ENCODE measurements at regions not wholly inside any gene's neighbourhood (a gene's known extent, or its start where the extent isn't known, plus 50 kb on each side); places are given as distances from the start of the nearest gene placed in this dataset.

DNA sequence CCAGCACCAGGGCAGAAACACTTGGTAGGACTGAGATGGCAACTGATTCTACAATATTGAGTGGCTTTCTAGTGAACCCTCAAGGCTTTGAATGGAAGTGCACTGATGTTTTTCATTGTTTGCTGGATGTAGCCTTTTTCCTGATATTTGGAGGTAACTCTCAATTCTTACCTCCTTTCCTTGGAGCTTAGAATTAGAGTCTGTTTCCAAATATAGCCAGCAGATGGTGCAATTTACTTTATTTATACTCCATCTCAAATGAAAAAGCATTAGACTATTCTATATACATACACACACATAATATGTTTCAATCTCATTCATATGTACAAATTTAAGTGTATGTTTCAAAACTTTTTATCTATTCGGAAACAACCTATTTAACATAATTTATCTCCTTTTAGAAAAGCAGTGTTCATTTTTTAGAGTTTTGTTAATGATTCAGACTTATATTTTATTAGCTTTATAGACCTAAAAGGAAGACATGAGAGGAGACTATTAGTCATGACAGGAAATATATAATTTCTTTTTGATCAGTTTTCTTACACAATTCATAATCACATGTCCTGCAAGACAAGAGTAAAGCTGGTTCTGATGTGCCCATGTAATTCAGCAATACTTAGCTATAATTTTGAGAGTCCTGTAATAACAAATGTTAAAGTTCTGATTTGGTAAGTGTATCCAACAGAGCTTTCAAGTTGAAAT, 124.8 kb downstream of the NUP35 start:
- Histone ChIP-seq H3K27me3 (replicated peaks; ENCODE audit: control insufficient read depth, insufficient read depth, low read length) (no peaks in the 10 kb centered on the region), H3K4me3 (replicated peaks; ENCODE audit: low read depth, low read length) (no peak overlapping the region), H3K36me3 (ENCODE audit: control insufficient read depth, insufficient read depth, low read length) (no peaks in the 10 kb centered on the region)
- TF ChIP-seq, protein P1, sequence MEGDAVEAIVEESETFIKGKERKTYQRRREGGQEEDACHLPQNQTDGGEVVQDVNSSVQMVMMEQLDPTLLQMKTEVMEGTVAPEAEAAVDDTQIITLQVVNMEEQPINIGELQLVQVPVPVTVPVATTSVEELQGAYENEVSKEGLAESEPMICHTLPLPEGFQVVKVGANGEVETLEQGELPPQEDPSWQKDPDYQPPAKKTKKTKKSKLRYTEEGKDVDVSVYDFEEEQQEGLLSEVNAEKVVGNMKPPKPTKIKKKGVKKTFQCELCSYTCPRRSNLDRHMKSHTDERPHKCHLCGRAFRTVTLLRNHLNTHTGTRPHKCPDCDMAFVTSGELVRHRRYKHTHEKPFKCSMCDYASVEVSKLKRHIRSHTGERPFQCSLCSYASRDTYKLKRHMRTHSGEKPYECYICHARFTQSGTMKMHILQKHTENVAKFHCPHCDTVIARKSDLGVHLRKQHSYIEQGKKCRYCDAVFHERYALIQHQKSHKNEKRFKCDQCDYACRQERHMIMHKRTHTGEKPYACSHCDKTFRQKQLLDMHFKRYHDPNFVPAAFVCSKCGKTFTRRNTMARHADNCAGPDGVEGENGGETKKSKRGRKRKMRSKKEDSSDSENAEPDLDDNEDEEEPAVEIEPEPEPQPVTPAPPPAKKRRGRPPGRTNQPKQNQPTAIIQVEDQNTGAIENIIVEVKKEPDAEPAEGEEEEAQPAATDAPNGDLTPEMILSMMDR (IDR thresholded peaks at IDR 0.05; ENCODE audit: insufficient read depth, low read length, poor library complexity, severe bottlenecking): peak; percentile 26
- peak; percentile 9 for DNase-seq (ENCODE audit: extremely low read depth, insufficient read length)

DNA sequence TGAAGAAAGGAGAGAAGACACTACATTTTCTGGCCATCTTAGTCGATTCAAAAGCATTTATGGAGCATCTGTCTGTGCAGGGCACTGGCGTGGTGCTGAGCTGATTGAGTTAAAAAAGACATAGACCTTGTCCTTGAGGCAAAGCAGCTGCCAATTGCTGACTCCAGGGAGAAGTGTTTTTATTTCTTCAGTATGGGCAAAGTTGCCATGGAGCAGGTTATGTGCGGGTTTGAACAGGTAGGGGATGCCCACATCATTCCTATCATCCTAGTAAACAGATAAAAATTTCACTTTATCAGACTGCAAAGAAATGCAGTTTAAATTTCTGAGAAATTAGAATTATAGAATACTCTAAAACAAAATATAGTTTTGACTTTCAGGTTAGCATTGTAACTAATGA, 125.8 kb downstream of the NUP35 start:
- Histone ChIP-seq H3K36me3 (ENCODE audit: control insufficient read depth, insufficient read depth, low read length) (no peaks in the 10 kb centered on the region), H3K4me3 (replicated peaks; ENCODE audit: low read depth, low read length) (no peak overlapping the region), H3K27me3 (replicated peaks; ENCODE audit: control insufficient read depth, insufficient read depth, low read length) (no peaks in the 10 kb centered on the region)
- TF ChIP-seq, protein P1 (IDR thresholded peaks at IDR 0.05; ENCODE audit: insufficient read depth, low read length, poor library complexity, severe bottlenecking): no peak
- DNase-seq (ENCODE audit: extremely low read depth, insufficient read length): no peak

DNA sequence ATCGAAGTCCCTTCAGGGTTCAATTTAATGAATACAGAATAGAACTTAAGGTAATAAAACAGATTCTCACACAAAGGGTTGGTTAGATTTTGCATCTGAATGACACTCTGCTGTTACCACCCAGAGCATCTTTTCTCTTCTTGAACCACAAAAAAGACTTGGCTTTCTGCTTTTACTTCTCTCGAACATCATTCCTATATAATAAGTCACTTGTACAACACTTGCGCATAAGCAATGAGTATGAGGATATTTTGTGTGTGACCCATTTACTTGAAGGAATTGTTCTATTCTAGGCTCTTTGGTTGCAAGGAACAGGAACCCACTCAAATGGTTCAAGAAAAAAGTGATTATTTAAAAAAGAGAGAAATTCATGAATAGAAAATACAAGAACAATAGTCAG, 126.2 kb downstream of the NUP35 start:
- H3K4me3 ChIP-seq (replicated peaks; ENCODE audit: low read depth, low read length): no peak overlapping the region
- TF ChIP-seq, protein P1 (IDR thresholded peaks at IDR 0.05; ENCODE audit: insufficient read depth, low read length, poor library complexity, severe bottlenecking): no peak
- DNase-seq (ENCODE audit: extremely low read depth, insufficient read length): no peak
- H3K36me3 ChIP-seq (ENCODE audit: control insufficient read depth, insufficient read depth, low read length): no peaks in the 10 kb centered on the region
- H3K27me3 ChIP-seq (replicated peaks; ENCODE audit: control insufficient read depth, insufficient read depth, low read length): no peaks in the 10 kb centered on the region

DNA sequence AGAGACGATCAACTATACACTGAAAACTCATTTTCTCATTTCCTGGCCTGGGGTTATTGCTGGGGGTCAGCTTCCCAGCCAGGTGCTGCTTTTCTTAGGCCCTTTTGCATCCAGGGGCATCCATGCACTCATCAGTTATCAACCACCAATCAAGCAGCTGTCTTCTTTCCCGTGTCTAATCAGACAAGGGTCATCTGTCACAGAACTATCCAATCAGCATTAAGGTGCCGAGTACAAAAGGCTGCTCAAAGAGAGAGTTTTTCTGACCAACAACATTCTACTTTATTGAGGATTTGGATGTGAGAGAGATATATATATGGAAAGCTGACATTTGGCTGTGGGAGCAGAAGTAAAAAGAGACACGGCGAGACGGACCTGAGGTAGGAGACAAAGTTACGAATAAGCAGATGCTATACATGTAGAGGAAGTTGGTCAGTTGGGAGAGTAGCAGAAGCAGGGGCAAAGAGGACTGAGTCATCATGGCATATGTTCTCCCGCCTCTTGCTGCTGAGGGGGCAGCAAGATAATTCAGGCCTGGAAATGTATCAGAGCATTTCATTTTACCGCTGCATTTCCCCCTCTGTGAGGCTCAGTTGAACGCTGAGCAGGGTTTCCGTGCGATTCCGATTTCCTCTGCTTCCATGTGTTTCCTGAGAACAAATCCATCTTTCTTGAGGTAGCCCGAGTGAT, 129.3 kb downstream of the NUP35 start:
- Histone ChIP-seq H3K36me3 (ENCODE audit: control insufficient read depth, insufficient read depth, low read length) (no peaks in the 10 kb centered on the region), H3K27me3 (replicated peaks; ENCODE audit: control insufficient read depth, insufficient read depth, low read length) (no peaks in the 10 kb centered on the region), H3K4me3 (replicated peaks; ENCODE audit: low read depth, low read length) (no peak overlapping the region)
- TF ChIP-seq, protein P1 (IDR thresholded peaks at IDR 0.05; ENCODE audit: insufficient read depth, low read length, poor library complexity, severe bottlenecking): no peak
- no peak for DNase-seq (ENCODE audit: extremely low read depth, insufficient read length)

DNA sequence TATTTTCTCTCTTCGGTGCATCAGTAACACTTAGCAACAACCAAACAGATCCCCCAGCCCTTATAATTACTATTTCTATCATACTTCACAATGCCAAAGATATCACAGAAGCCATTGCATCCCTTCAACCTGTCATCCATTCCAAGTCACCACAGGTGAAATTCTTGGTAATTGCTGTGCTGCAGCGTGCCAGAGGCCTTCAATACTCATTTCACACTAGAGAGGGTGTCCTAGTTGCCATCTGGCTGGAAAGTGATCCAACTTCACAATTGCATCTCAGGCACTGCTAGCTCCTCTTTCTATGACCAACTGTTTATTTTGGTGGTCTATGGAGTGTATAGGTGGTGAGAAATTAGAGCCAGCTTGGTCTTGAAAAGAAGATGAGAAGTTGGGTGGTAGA, 131.2 kb downstream of the NUP35 start:
- no peak overlapping the region for H3K4me3 ChIP-seq (replicated peaks; ENCODE audit: low read depth, low read length)

More for the DNA sequence above, 131.2 kb downstream of the NUP35 start:
- TF ChIP-seq, protein P1 (IDR thresholded peaks at IDR 0.05; ENCODE audit: insufficient read depth, low read length, poor library complexity, severe bottlenecking): no peak
- DNase-seq (ENCODE audit: extremely low read depth, insufficient read length): no peak
- no peaks in the 10 kb centered on the region for H3K36me3 ChIP-seq (ENCODE audit: control insufficient read depth, insufficient read depth, low read length)
- no peaks in the 10 kb centered on the region for H3K27me3 ChIP-seq (replicated peaks; ENCODE audit: control insufficient read depth, insufficient read depth, low read length)

Data from GM06990 (cell line).